ENCODE measurements at regions not wholly inside any gene's neighbourhood (a gene's known extent, or its start where the extent isn't known, plus 50 kb on each side); places are given as distances from the start of the nearest gene placed in this dataset.
A peak's percentile ranks its signal among the peaks of the same experiment; 100 is the strongest.
"Not testable (repeated sequence)": the region's sequence is repeated elsewhere in the genome, so short reads cannot be mapped to it uniquely, and the experiment has no call there.

GRCh38 chr1:157367870-157368269 lies 184.4 kb downstream of the FCRL5 start:
- DNase-seq: no peak

DNA sequence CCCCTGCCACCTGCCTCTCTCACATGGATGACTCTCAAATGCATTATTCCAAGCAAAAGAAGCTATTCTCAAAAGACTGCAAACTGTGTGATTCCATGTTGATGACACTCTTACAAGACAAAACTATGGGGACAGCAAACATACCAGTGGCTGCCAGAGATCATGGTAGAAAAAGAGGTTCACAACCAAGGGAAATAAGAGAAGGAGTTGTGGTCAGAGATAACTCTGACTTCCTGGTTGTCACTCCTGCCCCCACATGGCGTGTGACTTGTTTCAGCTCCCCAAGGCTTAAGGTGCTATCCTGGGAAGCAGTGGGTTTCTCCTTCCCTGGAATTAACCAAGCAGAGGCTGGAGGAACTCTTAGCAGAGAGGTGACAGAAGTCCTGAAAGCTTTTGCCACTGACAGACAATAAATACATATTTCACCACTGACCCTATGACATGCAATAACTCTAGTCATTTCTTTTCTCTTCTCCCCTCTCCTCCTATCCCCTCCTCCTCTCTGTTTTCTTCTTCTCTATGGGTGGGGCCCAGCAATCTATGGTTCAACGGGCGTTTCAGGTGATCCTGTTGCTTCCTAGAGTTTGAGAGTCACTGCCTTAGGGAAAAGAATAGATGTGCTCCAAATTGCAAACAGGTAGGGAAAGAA lies 185.1 kb downstream of the FCRL5 start:
- no peak for DNase-seq

- no peak for DNase-seq
Observed at GRCh38 chr1:157364612-157365011, 187.7 kb downstream of the FCRL5 start.

DNA sequence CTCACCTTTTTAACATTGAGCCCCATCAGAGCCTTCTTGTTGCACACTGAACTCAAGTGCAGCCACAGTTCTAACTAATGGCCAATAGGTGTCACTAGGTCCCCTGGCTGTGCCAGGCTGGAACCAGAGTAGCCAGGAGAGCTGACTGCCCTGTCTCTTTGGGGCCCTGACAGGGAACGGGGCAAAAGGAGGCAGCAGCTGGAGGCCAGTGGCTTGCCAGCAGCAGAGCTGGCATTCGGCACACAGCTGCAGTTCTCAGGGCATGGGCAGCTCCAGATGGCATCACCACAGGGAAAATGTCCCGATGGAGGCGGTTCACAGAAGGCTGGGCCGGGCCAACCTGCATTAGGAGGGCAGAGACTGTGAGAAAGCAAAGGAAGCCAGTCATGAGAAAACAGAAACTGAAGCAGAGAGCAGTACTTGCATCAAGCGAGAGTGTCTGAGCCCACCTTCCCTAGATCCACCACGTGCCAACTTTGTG lies 188.6 kb downstream of the FCRL5 start:
- DNase-seq: peak; percentile 34

DNA sequence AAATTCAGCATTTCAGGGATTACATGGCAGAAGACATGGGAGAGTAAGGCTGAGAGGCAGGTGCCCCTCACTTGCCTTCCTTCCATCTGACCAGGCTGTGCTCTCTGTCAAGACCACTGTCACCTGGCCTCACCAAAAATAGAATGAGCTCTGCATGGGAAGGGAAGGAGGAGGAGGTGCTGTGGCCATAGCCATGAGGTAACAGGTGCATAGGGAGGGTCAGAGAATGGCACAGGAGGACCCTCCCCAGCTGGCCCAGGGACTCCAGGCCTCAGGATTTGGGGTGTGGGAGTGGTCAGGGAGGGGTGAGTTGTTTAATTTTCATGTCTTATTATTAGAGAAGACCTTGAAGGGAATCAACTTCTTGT lies 192.3 kb downstream of the FCRL5 start:
- DNase-seq: peak; percentile 54

GRCh38 chr1:157359314-157360022 lies 192.8 kb downstream of the FCRL5 start:
- DNase-seq: peak; percentile 70

- DNase-seq: no peak
Observed at GRCh38 chr1:157357111-157357510, 195.2 kb downstream of the FCRL5 start.

DNA sequence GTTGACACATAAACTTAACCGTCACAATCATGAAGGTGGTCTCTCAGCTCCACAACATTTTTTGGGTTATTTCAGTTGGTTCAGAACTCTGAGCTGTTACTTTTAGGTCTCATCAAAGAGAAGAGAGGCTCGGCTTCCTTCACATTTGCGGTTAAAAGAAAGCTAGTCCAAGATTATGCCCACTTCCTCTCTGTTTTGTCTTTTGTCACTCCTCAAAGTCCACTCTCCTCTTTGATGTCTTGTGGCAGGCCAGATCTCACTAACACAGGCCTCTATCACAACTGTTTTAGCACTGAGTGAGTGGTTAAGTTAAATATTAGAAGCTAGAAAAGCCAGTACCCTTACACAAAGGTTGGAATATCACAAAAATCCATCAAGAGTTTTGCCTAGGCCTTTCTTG lies 195.7 kb downstream of the FCRL5 start:
- DNase-seq: no peak

DNA sequence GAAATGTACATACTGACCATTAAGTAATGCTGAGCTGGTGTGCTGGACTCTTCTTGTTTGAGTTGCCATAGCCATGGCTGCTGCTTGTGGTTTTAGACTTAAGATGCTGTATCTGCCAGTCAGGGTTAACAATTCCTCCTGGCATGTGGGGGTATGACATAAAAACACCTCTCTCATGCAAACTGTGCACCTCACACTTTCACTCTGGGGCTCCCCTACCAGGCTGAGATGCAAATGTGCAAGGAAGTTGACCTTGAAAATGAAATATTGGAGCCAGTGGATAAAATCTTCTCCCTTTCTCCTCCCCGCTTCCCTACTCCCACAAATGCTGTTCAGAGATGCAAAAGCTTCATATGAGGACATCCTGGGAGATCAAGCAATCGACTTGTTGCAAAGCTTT lies 198.8 kb downstream of the FCRL5 start:
- no peak for DNase-seq

DNA sequence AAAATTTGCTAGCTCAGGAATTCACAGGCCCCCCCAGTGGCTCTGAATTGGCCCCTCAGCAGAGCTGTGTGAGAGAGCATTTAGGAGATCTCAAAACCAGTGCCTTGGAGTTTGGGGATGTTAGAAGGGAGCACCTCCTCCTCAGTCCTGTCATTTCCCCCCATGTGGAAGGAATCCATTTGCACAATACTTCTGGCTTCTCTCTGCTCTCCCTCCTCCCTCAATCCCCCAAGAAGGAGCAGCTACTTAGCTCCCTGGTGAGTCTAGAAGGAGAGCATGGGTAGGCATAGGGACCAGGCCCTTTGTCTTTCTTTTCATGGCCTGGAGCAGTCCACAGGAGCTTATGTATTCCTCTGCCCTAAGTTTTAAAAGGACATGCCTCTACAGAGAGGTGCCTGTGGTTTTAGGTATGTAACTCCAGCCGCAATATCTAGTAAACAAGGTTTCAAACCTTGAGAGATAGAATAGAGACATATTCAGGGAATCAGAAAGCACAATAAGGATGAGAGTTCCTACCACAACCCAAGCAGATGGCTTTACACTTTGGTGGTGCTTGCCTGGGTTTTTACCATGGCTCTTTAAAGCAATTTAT lies 199.4 kb downstream of the FCRL5 start:
- no peak for DNase-seq

DNA sequence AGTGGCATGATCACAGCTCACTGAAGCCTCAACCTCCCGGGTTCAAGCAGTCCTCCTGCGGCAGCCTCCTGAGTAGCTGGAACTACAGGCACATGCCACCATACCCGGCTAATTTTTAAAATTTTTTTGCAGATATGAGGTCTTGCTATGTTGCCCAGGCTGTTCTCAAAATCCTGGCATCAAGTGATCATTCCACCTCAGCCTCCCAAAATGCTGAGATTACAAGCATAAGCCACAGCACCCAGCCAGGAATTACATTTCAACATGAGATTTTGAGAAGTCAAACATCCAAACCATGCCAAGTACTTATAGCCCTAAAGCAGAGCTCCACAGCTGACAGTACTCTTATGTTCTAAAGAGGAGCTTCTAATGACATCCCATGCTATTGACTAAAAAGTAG lies 200.1 kb downstream of the FCRL5 start:
- no peak for DNase-seq

DNA sequence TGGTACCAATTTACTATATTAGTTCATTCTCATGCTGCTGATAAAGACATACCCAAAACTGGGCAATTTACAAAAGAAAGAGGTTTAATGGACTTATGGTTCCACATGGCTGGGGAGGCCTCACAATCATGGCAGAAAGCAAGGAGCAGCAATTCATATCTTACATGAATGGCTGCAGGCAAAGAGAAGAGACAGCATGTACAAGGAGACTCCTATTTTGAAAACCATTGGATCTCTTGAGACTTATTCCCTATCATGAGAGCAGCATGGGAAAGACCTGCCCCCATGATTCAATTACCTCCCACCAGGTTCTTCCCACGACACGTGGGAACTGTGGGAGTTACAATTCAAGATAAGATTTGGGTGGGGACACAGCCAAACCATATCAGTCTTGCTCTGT lies 200.5 kb downstream of the FCRL5 start:
- not testable (repeated sequence) for DNase-seq

DNA sequence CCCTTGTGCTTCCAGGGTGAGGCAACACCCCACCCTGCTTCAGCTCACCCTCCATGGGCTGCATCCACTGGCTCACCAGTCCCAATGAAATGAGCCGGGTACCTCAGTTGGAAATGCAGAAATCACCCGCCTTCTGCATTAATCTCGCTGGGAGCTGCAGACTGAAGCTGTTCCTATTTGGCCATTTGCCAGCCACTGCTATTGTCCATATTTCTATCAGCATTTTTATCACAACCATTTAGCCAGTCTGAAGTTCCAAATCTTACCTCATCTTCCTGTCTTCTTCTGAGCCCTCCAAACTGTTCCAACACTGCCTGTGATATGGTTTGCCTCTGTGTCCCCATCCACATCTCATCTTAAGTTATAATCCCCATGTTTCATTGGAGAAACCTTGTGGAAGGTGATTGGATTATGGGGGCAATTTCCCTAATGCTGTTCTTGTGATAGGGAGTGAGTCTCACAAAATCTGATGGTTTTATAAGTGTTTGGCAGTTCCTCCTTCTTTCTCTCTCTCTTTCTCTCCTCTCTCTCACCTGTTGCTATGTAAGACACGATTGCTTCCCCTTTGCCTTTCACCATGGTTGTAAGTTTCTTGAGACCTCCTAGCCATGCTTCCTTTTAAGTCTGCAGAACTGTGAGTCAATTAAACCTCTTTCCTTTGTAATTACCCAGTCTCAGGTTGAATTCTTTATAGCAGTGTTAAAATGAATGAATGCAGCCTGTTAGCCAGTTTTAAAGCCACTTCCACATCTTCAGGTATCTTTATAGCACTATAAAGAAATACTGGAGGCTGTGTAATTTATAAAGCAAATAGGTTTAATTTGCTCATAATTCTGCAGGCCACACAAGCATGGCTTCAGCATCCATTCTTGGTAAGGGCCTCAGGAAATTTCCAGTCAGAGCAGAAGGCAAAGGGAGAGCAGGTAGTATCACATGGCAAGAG lies 203.5 kb downstream of the FCRL5 start:
- no peak for DNase-seq

DNA sequence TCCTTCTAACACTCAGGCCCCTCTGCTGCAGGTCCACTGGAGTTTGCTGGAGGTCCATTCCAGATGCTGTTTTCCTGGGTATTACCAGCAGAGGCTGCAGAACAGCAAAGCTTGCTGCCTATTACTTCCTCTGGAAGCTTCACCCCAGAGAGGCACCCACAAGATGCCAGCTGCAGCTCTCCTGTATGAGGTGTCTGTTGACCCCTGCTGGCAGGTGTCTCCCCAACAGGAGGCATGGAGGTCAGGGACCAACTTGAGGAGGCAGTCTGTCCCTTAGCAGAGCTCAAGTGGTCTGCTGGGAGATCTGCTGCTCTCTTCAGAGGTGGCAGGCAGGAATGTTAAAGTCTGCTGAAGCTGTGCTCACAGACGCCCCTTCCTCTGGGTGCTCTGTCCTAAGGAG lies 204.8 kb downstream of the FCRL5 start:
- DNase-seq: no peak

DNA sequence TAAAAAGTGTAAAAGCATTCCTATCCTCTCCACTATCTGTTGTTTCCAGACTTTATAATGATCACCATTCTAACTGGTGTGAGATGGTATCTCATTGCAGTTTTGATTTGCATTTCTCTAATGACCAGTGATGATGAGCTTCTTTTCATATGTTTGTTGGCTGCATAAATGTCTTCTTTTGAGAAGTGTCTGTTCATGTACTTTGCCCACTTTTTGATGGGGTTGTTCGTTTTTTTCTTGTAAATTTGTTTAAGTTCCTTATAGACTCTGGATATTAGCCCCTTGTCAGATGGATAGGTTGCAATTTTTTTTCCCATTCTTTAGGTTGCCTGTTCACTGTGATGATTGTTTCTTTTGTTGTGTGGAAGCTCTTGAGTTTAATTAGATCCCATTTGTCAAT lies 199.6 kb upstream of the ETV3 start:
- DNase-seq: not testable (repeated sequence)

- DNase-seq: no peak
Observed at GRCh38 chr1:157335056-157335455, 196.9 kb upstream of the ETV3 start.

DNA sequence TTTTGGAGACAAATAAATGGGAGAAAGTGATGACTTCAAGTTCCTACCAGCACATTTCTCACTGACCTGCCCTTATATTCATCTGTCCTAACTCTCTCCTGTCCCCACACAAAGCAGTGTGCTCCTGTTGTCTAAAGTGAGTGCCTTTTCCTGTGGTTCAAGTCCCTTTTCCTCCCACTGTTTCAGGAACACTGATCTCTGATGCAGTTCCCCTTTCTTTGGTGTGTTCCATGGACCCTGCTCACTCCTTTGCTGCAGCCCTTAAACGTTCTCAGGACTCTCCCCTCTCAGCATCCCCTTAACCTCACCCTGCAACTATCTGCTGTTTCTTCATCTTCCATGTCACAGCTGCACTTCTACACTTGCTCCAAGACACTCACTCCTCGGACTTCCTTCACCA lies 195.8 kb upstream of the ETV3 start:
- no peak for DNase-seq

DNA sequence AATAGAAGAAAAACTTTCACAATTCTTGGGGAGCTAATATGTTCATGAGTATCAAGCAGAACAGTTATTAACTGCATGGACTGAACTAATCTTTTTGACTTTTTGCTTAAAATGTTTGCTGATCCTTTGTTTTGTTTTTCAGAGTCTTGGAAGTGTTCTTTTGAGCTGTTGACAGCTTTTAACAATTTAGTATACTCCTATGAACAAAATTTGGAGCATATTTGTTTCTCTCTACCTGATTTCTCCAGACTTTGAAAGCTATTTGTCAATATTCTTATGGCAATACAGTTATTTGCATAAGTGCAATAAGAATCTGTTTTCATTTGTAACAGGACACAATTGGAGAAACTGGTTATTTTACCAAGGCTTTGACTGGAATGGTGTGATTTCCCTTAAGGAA lies 192.0 kb upstream of the ETV3 start:
- DNase-seq: not testable (repeated sequence)

GRCh38 chr1:157328120-157328519 lies 189.9 kb upstream of the ETV3 start:
- DNase-seq: not testable (repeated sequence)

- no peak for DNase-seq
Observed at GRCh38 chr1:157326173-157326859, 188.1 kb upstream of the ETV3 start.

- DNase-seq: no peak
Observed at GRCh38 chr1:157325220-157325619, 187.0 kb upstream of the ETV3 start.

DNA sequence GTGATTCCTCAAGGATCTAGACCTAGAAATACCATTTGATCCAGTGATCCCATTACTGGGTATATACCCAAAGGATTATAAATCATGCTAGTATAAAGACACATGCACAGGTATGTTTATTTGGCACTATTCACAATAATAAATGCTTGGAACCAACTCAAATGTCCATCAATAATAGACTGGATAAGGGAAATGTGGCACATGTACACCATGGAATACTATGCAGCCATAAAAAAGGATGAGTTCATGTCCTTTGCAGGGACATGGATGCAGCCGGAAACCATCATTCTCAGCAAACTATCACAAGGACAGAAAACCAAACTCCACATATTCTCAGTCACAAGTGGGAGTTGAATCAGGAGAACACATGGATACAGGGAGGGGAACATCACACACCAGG lies 183.8 kb upstream of the ETV3 start:
- DNase-seq: not testable (repeated sequence)

DNA sequence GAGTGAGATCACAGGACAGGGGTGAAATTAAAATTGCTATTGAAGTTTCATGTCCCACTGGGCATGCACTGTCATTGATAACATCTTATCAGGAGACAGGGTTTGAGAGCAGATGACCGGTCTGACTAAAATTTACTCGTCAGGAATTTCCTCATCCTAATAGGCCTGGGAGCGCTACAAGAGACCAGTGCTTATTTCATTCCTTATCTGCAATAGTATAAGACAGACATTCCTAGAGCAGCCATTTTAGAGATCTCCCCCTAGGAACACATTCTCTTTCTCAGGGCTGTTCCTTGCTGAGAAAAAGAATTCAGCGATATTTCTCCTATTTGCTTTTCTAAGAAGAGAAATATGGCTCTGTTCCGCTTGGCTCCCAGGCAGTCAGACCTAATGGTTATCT lies 181.4 kb upstream of the ETV3 start:
- DNase-seq: no peak
